ENCODE measurements at regions not wholly inside any gene's neighbourhood (a gene's known extent, or its start where the extent isn't known, plus 50 kb on each side); places are given as distances from the start of the nearest gene placed in this dataset.
A peak's percentile ranks its signal among the peaks of the same experiment; 100 is the strongest.
"Not testable (repeated sequence)": the region's sequence is repeated elsewhere in the genome, so short reads cannot be mapped to it uniquely, and the experiment has no call there.

- Histone ChIP-seq H3K4me1 (replicated peaks in 1 of 2; ENCODE audit: control insufficient read depth in 2 of 2, insufficient read depth in 2 of 2, low read length in 2 of 2) (no peaks in the 10 kb centered on the region), H3K79me2 (ENCODE audit: control insufficient read depth, insufficient read depth, low read length) (no peaks in the 10 kb centered on the region), H3K27ac (ENCODE audit: extremely low read depth, low read depth, low read length) (no peak overlapping the region), H2AFZ (ENCODE audit: low read depth, low read length) (no peak overlapping the region), H3K36me3 (ENCODE audit: control insufficient read depth, insufficient read depth, low read length) (no peaks in the 10 kb centered on the region), H3K4me3 (no peak overlapping the region), H3K4me2 (ENCODE audit: insufficient read depth, low read length) (no peak overlapping the region), H3K9me1 (ENCODE audit: control insufficient read depth, insufficient read depth, low read length) (no peaks in the 10 kb centered on the region), H3K9ac (ENCODE audit: insufficient read depth in 1 of 2, low read depth in 2 of 2, low read length in 2 of 2) (no peak overlapping the region), H3K27me3 (ENCODE audit: control insufficient read depth in 2 of 2, insufficient read depth in 2 of 2, low read length in 2 of 2) (no peaks in the 10 kb centered on the region), H3K9me3 (replicated peaks; ENCODE audit: control insufficient read depth, insufficient read depth, low read depth, low read length) (peaks cover 2% of the 10 kb centered on the region; the same call in 1 of the 2 replicates), H4K20me1 (replicated peaks; ENCODE audit: control insufficient read depth, insufficient read depth, low read length) (no peaks in the 10 kb centered on the region)
- in situ Hi-C loops (cut with MboI) (no loop called here), intact Hi-C loops (cut with micrococcal nuclease) (no loop called here)
- WGBS (ENCODE audit: insufficient coverage, low coverage, missing lambda C conversion rate), result 0% methylated on average over 1 of the region's 1 CpG
- ATAC-seq (no peak), FAIRE-seq (no peak), DNase-seq (ENCODE audit: extremely low read depth in 1 of 4, low spot score in 3 of 4) (no peak)
- TF ChIP-seq TRIM24 (IDR thresholded peaks at IDR 0.05) (no peak), ZNF668 (CRISPR knock-in tag; IDR thresholded peaks at IDR 0.05) (no peak)
- ChIA-PET CTCF (ENCODE audit: low intra/inter-chr PET ratio) (no interaction called here), POLR2A (no interaction called here)
- BruUV-seq (replicated peaks), result no TSS peak
Observed at GRCh38 chr3:26091626-26092025, 301.7 kb downstream of the OXSM start.

- H3K36me3 ChIP-seq (ENCODE audit: control insufficient read depth, insufficient read depth, low read length); in situ Hi-C loops (cut with MboI); intact Hi-C loops (cut with micrococcal nuclease); FAIRE-seq; POLR2A ChIA-PET; H3K4me1 ChIP-seq (replicated peaks in 1 of 2; ENCODE audit: control insufficient read depth in 2 of 2, insufficient read depth in 2 of 2, low read length in 2 of 2); H3K79me2 ChIP-seq (ENCODE audit: control insufficient read depth, insufficient read depth, low read length); H3K4me2 ChIP-seq (ENCODE audit: insufficient read depth, low read length); H3K9me1 ChIP-seq (ENCODE audit: control insufficient read depth, insufficient read depth, low read length); BruUV-seq (replicated peaks); H3K4me3 ChIP-seq; H3K9me3 ChIP-seq (replicated peaks; ENCODE audit: control insufficient read depth, insufficient read depth, low read depth, low read length); H3K27me3 ChIP-seq (ENCODE audit: control insufficient read depth in 2 of 2, insufficient read depth in 2 of 2, low read length in 2 of 2); ATAC-seq; H2AFZ ChIP-seq (ENCODE audit: low read depth, low read length); CTCF ChIA-PET (ENCODE audit: low intra/inter-chr PET ratio); H3K27ac ChIP-seq (ENCODE audit: extremely low read depth, low read depth, low read length); H3K9ac ChIP-seq (ENCODE audit: insufficient read depth in 1 of 2, low read depth in 2 of 2, low read length in 2 of 2); DNase-seq (ENCODE audit: extremely low read depth in 1 of 4, low spot score in 3 of 4); H4K20me1 ChIP-seq (replicated peaks; ENCODE audit: control insufficient read depth, insufficient read depth, low read length): not testable (repeated sequence)
- peak; percentile 86 for TF ChIP-seq ZNF707 (CRISPR knock-in tag; conservative IDR thresholded peaks at IDR 0.05)
- 2% methylated on average over 4 of the region's 4 CpGs for WGBS (ENCODE audit: insufficient coverage, low coverage, missing lambda C conversion rate)
Observed at GRCh38 chr3:26097111-26097510, 307.2 kb downstream of the OXSM start.

Measured in K562 (cell line).